Stomach (tissue), 4 donors: ENCODE measurements at regions not wholly inside any gene's neighbourhood (a gene's known extent, or its start where the extent isn't known, plus 50 kb on each side); places are given as distances from the start of the nearest gene placed in this dataset.

Source experiments
- POLR2A ChIP-seq, 4 donors: fragments of 450-650 bp; IDR thresholded peaks; one replicate each; pipeline ENCODE4 v1.6.1; 2016; ENCODE audit warnings: antibody characterized with exemption in 4 of 4, control low read depth in 2 of 4, mild to moderate bottlenecking in 1 of 4, moderate library complexity in 1 of 4
- POLR2AphosphoS5 ChIP-seq, 3 donors: sonication (generic); formaldehyde crosslinking; IDR thresholded peaks; one replicate each; pipeline ENCODE4 v1.6.1; 2016; ENCODE audit warnings: antibody characterized with exemption in 3 of 3
- TF ChIP-seq, protein P1 (sequence below), 7 experiments: fragments of 450-650 bp in 4 of 7; fragments of 200-600 bp in 3 of 7; sonication (generic) in 3 of 7; IDR thresholded peaks; one replicate each; pipeline ENCODE4 v1.5.1; 2016 to 2019; ENCODE audit warnings: antibody characterized with exemption in 7 of 7, control low read depth in 2 of 7, mild to moderate bottlenecking in 1 of 7

GRCh38 chr9:12155401-12156134 is 537.6 kb upstream of the TYRP1 start:
- TF ChIP-seq, protein P1, sequence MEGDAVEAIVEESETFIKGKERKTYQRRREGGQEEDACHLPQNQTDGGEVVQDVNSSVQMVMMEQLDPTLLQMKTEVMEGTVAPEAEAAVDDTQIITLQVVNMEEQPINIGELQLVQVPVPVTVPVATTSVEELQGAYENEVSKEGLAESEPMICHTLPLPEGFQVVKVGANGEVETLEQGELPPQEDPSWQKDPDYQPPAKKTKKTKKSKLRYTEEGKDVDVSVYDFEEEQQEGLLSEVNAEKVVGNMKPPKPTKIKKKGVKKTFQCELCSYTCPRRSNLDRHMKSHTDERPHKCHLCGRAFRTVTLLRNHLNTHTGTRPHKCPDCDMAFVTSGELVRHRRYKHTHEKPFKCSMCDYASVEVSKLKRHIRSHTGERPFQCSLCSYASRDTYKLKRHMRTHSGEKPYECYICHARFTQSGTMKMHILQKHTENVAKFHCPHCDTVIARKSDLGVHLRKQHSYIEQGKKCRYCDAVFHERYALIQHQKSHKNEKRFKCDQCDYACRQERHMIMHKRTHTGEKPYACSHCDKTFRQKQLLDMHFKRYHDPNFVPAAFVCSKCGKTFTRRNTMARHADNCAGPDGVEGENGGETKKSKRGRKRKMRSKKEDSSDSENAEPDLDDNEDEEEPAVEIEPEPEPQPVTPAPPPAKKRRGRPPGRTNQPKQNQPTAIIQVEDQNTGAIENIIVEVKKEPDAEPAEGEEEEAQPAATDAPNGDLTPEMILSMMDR (IDR thresholded peaks at IDR 0.05) = no peak
- TF ChIP-seq POLR2AphosphoS5 (IDR thresholded peaks at IDR 0.05) (no peak), POLR2A (IDR thresholded peaks at IDR 0.05) (no peak)
